GM12878 (cell line): ENCODE measurements at regions not wholly inside any gene's neighbourhood (a gene's known extent, or its start where the extent isn't known, plus 50 kb on each side); places are given as distances from the start of the nearest gene placed in this dataset.

Source experiments
- ATAC-seq: fragments of 200-7000 bp; cut with Tn5 transposase; 3 replicates; pipeline ENCODE4 v1.9.1; 2020; ENCODE audit warnings: mild to moderate bottlenecking, moderate library complexity
- BruUV-seq: library from RNA; stranded (reverse); fragments of 400-500 nt; replicated peaks from 2 replicates; lab custom pipeline; 2021; lab: Mats Ljungman, UMichigan
- CTCF ChIA-PET: fragments of 300-600 bp; sonication (Branson Sonifier 250); formaldehyde crosslinking; extraction: SDS; loops from one replicate; lab custom pipeline; 2021; ENCODE audit warnings: inconsistent platforms; lab: Yijun Ruan, JAX
- POLR2A ChIA-PET: fragments of 350-600 bp; formaldehyde crosslinking; extraction: SDS; loops from one replicate; lab custom pipeline; 2021; ENCODE audit warnings: inconsistent platforms; lab: Charles Lee
- RAD21 ChIA-PET: fragments of 300-600 bp; sonication (Branson Sonifier 250); formaldehyde crosslinking; loops from one replicate; lab custom pipeline; 2023; ENCODE audit warnings: antibody characterized with exemption; ENCODE audit not compliant: unreplicated experiment; lab: Charles Lee
- SMC1A ChIA-PET: fragments of 300-600 bp; sonication (Branson Sonifier 250); formaldehyde crosslinking; loops from one replicate; lab custom pipeline; 2023; ENCODE audit not compliant: unreplicated experiment, uncharacterized antibody; lab: Charles Lee
- DNase-seq: peaks from one replicate; pipeline ENCODE4 v3.0.0-alpha.2; 2011; ENCODE audit warnings: low read depth, low spot score
- FAIRE-seq: peaks from 3 replicates; lab custom pipeline; 2011; peaks lifted over from hg19 to GRCh38; lab: Jason Lieb, UNC
- H2AFZ ChIP-seq: 2 replicates; pipeline ENCODE4 v1.6.0; 2011; ENCODE audit warnings: low read depth, low read length, control low read depth; ENCODE audit not compliant: control insufficient read depth
- H3K27ac ChIP-seq: 2 replicates; pipeline ENCODE4 v1.5.1; 2011; ENCODE audit warnings: control low read depth; ENCODE audit not compliant: control insufficient read depth, insufficient read depth
- H3K27me3 ChIP-seq, 2 experiments: replicated peaks in 1 of 2; 2 replicates each; pipeline versions ENCODE4 v1.6.0 to v1.6.1; 2011; ENCODE audit warnings: low read length in 1 of 2; ENCODE audit not compliant: control insufficient read depth in 2 of 2, insufficient read depth in 2 of 2
- H3K36me3 ChIP-seq, 2 experiments: 2 replicates each; pipeline ENCODE4 v1.5.1; 2011; ENCODE audit warnings: low read length in 1 of 2; ENCODE audit not compliant: control insufficient read depth in 2 of 2, insufficient read depth in 2 of 2
- H3K4me1 ChIP-seq: 2 replicates; pipeline ENCODE4 v1.6.1; 2011; ENCODE audit warnings: mild to moderate bottlenecking, low read length, moderate library complexity, mixed read lengths; ENCODE audit not compliant: control insufficient read depth, insufficient read depth
- H3K4me2 ChIP-seq: 2 replicates; pipeline ENCODE4 v1.6.0; 2011; ENCODE audit warnings: control low read depth; ENCODE audit not compliant: control insufficient read depth, insufficient read depth
- H3K4me3 ChIP-seq: fragments of 200-600 bp; sonication (generic); 2 replicates; pipeline ENCODE4 v1.5.1; 2016
- H3K79me2 ChIP-seq: 2 replicates; pipeline ENCODE4 v1.6.0; 2011; ENCODE audit warnings: low read length; ENCODE audit not compliant: control insufficient read depth, insufficient read depth
- H3K9ac ChIP-seq: 2 replicates; pipeline ENCODE4 v1.8.0; 2011; ENCODE audit warnings: low read length, control low read depth, mixed read lengths; ENCODE audit not compliant: control insufficient read depth, insufficient read depth
- H3K9me3 ChIP-seq: replicated peaks from 3 replicates; pipeline ENCODE4 v1.5.1; 2011; ENCODE audit warnings: mild to moderate bottlenecking, low read length; ENCODE audit not compliant: control insufficient read depth, insufficient read depth
- H4K20me1 ChIP-seq: 2 replicates; pipeline ENCODE4 v1.6.0; 2011; ENCODE audit not compliant: control insufficient read depth, insufficient read depth
- ASH2L ChIP-seq: fragments of 300-600, 200-600 bp; sonication (generic); IDR thresholded peaks from 2 replicates; pipeline ENCODE4 v1.6.1; 2017; ENCODE audit warnings: low read depth, mild to moderate bottlenecking, borderline replicate concordance
- CHD4 ChIP-seq: fragments of 200-600 bp; sonication (generic); IDR thresholded peaks from 2 replicates; pipeline ENCODE4 v1.6.1; 2016; ENCODE audit warnings: mild to moderate bottlenecking
- ETV6 ChIP-seq, 2 experiments: fragments of 450-650 bp in 1 of 2; IDR thresholded peaks in 1 of 2; conservative IDR thresholded peaks in 1 of 2; 2 replicates each; pipeline ENCODE4 v1.6.1; 2014; ENCODE audit warnings: antibody characterized with exemption in 1 of 2, borderline replicate concordance in 1 of 2, low read depth in 1 of 2, mild to moderate bottlenecking in 1 of 2, moderate library complexity in 1 of 2
- HDGF ChIP-seq: fragments of 450-650 bp; IDR thresholded peaks from 2 replicates; pipeline ENCODE4 v1.6.1; 2016; ENCODE audit warnings: antibody characterized with exemption
- IKZF1 ChIP-seq: fragments of 450-650 bp; conservative IDR thresholded peaks from 2 replicates; pipeline ENCODE4 v1.6.1; 2017; ENCODE audit warnings: antibody characterized with exemption, mild to moderate bottlenecking
- KDM1A ChIP-seq: fragments of 200-600 bp; sonication (generic); IDR thresholded peaks from 2 replicates; pipeline ENCODE4 v1.6.1; 2016; ENCODE audit warnings: borderline replicate concordance
- KLF5 ChIP-seq: fragments of 450-650 bp; IDR thresholded peaks from 2 replicates; pipeline ENCODE4 v1.6.1; 2014; ENCODE audit warnings: mild to moderate bottlenecking; ENCODE audit not compliant: partially characterized antibody
- MTA3 ChIP-seq: IDR thresholded peaks from 2 replicates; pipeline ENCODE4 v1.6.1; 2012; ENCODE audit warnings: low read length, inconsistent platforms, borderline replicate concordance
- PAX5 ChIP-seq: IDR thresholded peaks from 2 replicates; pipeline ENCODE4 v1.6.1; 2011; ENCODE audit warnings: low read depth, low read length, borderline replicate concordance
- POLR2AphosphoS5 ChIP-seq: IDR thresholded peaks from 2 replicates; pipeline ENCODE4 v1.6.1; 2011; ENCODE audit warnings: mild to moderate bottlenecking, low read length, inconsistent platforms
- POU2F2 ChIP-seq: IDR thresholded peaks from 3 replicates; pipeline ENCODE4 v1.6.1; 2011; ENCODE audit warnings: low read depth, mild to moderate bottlenecking, low read length, borderline replicate concordance
- SMAD1 ChIP-seq: fragments of 450-650 bp; IDR thresholded peaks from 2 replicates; pipeline ENCODE4 v1.6.1; 2018; ENCODE audit warnings: mild to moderate bottlenecking, low read depth; ENCODE audit not compliant: partially characterized antibody
- SMAD5 ChIP-seq: IDR thresholded peaks from 2 replicates; pipeline ENCODE4 v1.6.1; 2016; ENCODE audit warnings: antibody characterized with exemption, low read depth
- SMARCA5 ChIP-seq: fragments of 450-650 bp; IDR thresholded peaks from 2 replicates; pipeline ENCODE4 v1.6.1; 2017; ENCODE audit warnings: mild to moderate bottlenecking
- ZBTB4 ChIP-seq: fragments of 450-650 bp; formaldehyde crosslinking; IDR thresholded peaks from 2 replicates; pipeline ENCODE4 v1.4.0; 2022; ENCODE audit warnings: mild to moderate bottlenecking, moderate library complexity
- WGBS: methylation state at CpG from one replicate; pipeline ENCODE4 v1.1.6; 2016; ENCODE audit warnings: low lambda C conversion rate; ENCODE audit not compliant: insufficient replicate concordance, insufficient coverage; ENCODE audit errors: missing lambda C conversion rate; 5-methylcytosine and 5-hydroxymethylcytosine counted together
- in situ Hi-C: fragments of 300-500 bp; cut with MboI; formaldehyde crosslinking; loops from 9 replicates; pipeline ENCODE4 v1.14.3; 2018; ENCODE audit warnings: mixed read lengths
- intact Hi-C: fragments of 100-400 bp; cut with micrococcal nuclease; formaldehyde crosslinking; loops from one replicate; pipeline ENCODE4 v1.14.2; 2022; ENCODE audit not compliant: unreplicated experiment

GRCh38 chr5:5634817-5635216 is 212.3 kb downstream of the ICE1 start:
- RAD21 ChIA-PET, result interaction anchor here (0.8 kb wide), 1 partner anchor 22 kb away, joined by 3 read pairs; no protein-coding TSS in a partner anchor
- ATAC-seq (no peak), DNase-seq (no peak), FAIRE-seq (no peak)
- no peaks in the 10 kb centered on the region for H3K79me2 ChIP-seq
- SMC1A ChIA-PET, result no interaction called here
- no TSS peak for BruUV-seq
- no peak overlapping the region for H2AFZ ChIP-seq
- 60% methylated on average over 3 of the region's 4 CpGs for WGBS
- POLR2A ChIA-PET, result no interaction called here
- no peak overlapping the region for H3K4me2 ChIP-seq
- no peaks in the 10 kb centered on the region for H3K9me3 ChIP-seq
- intact Hi-C loops, result no loop called here
- no peaks in the 10 kb centered on the region for H3K4me1 ChIP-seq
- no peak overlapping the region for H3K9ac ChIP-seq
- CTCF ChIA-PET, result no interaction called here
- no peaks in the 10 kb centered on the region for H3K36me3 ChIP-seq
- in situ Hi-C loops, result no loop called here
- no peaks in the 10 kb centered on the region for H4K20me1 ChIP-seq
- H3K27ac ChIP-seq, result no peak overlapping the region
- no peaks in the 10 kb centered on the region for H3K27me3 ChIP-seq
- no peak overlapping the region for H3K4me3 ChIP-seq
- TF ChIP-seq CHD4 (no peak), POLR2AphosphoS5 (no peak), ASH2L (no peak), ZBTB4 (CRISPR knock-in tag) (no peak), POU2F2 (no peak), KLF5 (no peak), SMARCA5 (no peak), KDM1A (no peak), PAX5 (no peak), IKZF1 (no peak), MTA3 (no peak), SMAD1 (no peak), SMAD5 (no peak), HDGF (no peak), ETV6 (conservative IDR thresholded peaks at IDR 0.05 in 1 of 2, IDR thresholded peaks at IDR 0.05 in 1 of 2; ENCODE audit: borderline replicate concordance in 1 of 2, low read depth in 1 of 2) (no peak)
